ENCODE measurements at regions not wholly inside any gene's neighbourhood (a gene's known extent, or its start where the extent isn't known, plus 50 kb on each side); places are given as distances from the start of the nearest gene placed in this dataset.
A peak's percentile ranks its signal among the peaks of the same experiment; 100 is the strongest.

- Histone ChIP-seq H3K9me3 (no peaks in the 10 kb centered on the region), H3K4me1 (peaks cover 0 to 15% of the 10 kb centered on the region in 2 donors), H3K36me3 (no peaks in the 10 kb centered on the region), H3K27me3 (no peaks in the 10 kb centered on the region), H3K27ac (peak overlapping the region in 1 of 2 donors; percentile 30), H3K4me3 (no peak overlapping the region)
- no peak for TF ChIP-seq CTCF (IDR thresholded peaks at IDR 0.05)
- DNase-seq (ENCODE audit: low spot score), result no peak
These were observed 50.2 kb upstream of the EML4 start for GRCh38 chr2:42118754-42119569.
